ENCODE measurements at regions not wholly inside any gene's neighbourhood (a gene's known extent, or its start where the extent isn't known, plus 50 kb on each side); places are given as distances from the start of the nearest gene placed in this dataset.

DNA sequence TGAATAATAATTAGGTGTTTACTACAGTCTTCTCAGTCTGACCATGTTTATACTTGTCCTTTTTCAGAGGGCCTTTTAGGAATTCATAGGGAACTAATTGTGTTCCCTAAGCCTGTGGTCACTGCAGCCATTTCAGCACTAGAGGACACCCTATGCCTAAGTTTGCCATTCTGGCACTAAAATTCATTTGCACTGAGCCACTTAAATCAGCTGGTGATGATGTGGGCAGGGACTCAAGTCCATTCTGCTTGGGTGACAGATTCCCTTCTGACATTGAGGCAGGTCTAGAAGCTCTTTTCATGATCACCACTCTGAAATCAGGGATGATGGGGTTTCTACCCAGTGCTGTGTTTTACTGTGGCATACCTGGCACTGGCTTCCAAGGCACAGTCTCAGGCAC is 1178.9 kb upstream of the DIAPH2 start:
- TF ChIP-seq, protein P1, sequence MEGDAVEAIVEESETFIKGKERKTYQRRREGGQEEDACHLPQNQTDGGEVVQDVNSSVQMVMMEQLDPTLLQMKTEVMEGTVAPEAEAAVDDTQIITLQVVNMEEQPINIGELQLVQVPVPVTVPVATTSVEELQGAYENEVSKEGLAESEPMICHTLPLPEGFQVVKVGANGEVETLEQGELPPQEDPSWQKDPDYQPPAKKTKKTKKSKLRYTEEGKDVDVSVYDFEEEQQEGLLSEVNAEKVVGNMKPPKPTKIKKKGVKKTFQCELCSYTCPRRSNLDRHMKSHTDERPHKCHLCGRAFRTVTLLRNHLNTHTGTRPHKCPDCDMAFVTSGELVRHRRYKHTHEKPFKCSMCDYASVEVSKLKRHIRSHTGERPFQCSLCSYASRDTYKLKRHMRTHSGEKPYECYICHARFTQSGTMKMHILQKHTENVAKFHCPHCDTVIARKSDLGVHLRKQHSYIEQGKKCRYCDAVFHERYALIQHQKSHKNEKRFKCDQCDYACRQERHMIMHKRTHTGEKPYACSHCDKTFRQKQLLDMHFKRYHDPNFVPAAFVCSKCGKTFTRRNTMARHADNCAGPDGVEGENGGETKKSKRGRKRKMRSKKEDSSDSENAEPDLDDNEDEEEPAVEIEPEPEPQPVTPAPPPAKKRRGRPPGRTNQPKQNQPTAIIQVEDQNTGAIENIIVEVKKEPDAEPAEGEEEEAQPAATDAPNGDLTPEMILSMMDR (IDR thresholded peaks at IDR 0.05 in 8 of 11, conservative IDR thresholded peaks at IDR 0.05 in 3 of 11) = no peak
- TF ChIP-seq POLR2AphosphoS5 (IDR thresholded peaks at IDR 0.05) = no peak

Data from spleen (tissue), 7 donors.